ENCODE measurements at regions not wholly inside any gene's neighbourhood (a gene's known extent, or its start where the extent isn't known, plus 50 kb on each side); places are given as distances from the start of the nearest gene placed in this dataset.
"Not testable (repeated sequence)": the region's sequence is repeated elsewhere in the genome, so short reads cannot be mapped to it uniquely, and the experiment has no call there.

GRCh38 chr5:83864652-83865051 lies 144.0 kb upstream of the HAPLN1 start:
- H3K4me3 ChIP-seq (ENCODE audit: low read depth, low read length) = no peak overlapping the region
- TF ChIP-seq CTCF (IDR thresholded peaks at IDR 0.05; ENCODE audit: insufficient read depth, low read length, missing control alignments) = no peak
- ChIA-PET POLR2A (no interaction called here), CTCF (no interaction called here)
- DNase-seq (ENCODE audit: low read depth, low spot score) = no peak

GRCh38 chr5:83857341-83857740 lies 136.7 kb upstream of the HAPLN1 start:
- no peak for DNase-seq (ENCODE audit: low read depth, low spot score)
- no peak for TF ChIP-seq CTCF (IDR thresholded peaks at IDR 0.05; ENCODE audit: insufficient read depth, low read length, missing control alignments)
- POLR2A ChIA-PET = no interaction called here
- H3K4me3 ChIP-seq (ENCODE audit: low read depth, low read length) = no peak overlapping the region
- CTCF ChIA-PET = interaction anchor here (1.0 kb wide), 1 partner anchor 9 kb away, joined by 3 read pairs; no protein-coding TSS in a partner anchor

- ChIA-PET CTCF (interaction anchor here (1.0 kb wide), 1 partner anchor 9 kb away, joined by 3 read pairs; no protein-coding TSS in a partner anchor), POLR2A (no interaction called here)
- H3K4me3 ChIP-seq (ENCODE audit: low read depth, low read length) = no peak overlapping the region
- no peak for TF ChIP-seq CTCF (IDR thresholded peaks at IDR 0.05; ENCODE audit: insufficient read depth, low read length, missing control alignments)
- no peak for DNase-seq (ENCODE audit: low read depth, low spot score)
Measured at GRCh38 chr5:83856881-83857280, 136.2 kb upstream of the HAPLN1 start.

GRCh38 chr5:83850412-83850811 lies 129.8 kb upstream of the HAPLN1 start:
- H3K4me3 ChIP-seq (ENCODE audit: low read depth, low read length); DNase-seq (ENCODE audit: low read depth, low spot score); CTCF ChIA-PET; POLR2A ChIA-PET: not testable (repeated sequence)

GRCh38 chr5:83848941-83849340 lies 128.3 kb upstream of the HAPLN1 start:
- H3K4me3 ChIP-seq (ENCODE audit: low read depth, low read length) = no peak overlapping the region
- no peak for TF ChIP-seq CTCF (IDR thresholded peaks at IDR 0.05; ENCODE audit: insufficient read depth, low read length, missing control alignments)
- ChIA-PET POLR2A (no interaction called here), CTCF (no interaction called here)
- no peak for DNase-seq (ENCODE audit: low read depth, low spot score)

- no peak overlapping the region for H3K4me3 ChIP-seq (ENCODE audit: low read depth, low read length)
- TF ChIP-seq CTCF (IDR thresholded peaks at IDR 0.05; ENCODE audit: insufficient read depth, low read length, missing control alignments) = no peak
- ChIA-PET CTCF (no interaction called here), POLR2A (no interaction called here)
- DNase-seq (ENCODE audit: low read depth, low spot score) = no peak
Measured at GRCh38 chr5:83846624-83847350, 126.1 kb upstream of the HAPLN1 start.

All from AG04449 (cell line).